ENCODE measurements at regions not wholly inside any gene's neighbourhood (a gene's known extent, or its start where the extent isn't known, plus 50 kb on each side); places are given as distances from the start of the nearest gene placed in this dataset.

DNA sequence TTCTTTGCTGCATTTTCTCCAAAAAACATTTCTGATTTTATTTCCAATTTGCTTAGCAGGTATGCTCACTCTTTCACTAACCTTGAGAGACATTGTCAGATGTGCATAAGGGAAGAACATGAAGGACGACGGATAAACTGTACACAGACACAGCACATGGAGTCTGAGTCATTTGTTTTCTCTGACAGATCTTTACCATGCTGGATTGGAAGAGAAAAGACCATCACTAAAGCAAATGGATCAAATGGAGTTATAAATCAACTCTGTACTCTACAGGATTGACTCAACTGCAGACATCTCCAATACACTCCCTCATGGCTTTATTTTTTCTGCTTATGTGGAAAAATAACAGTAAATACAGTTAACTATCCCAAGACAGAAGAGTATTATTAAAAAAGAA lies 90.2 kb upstream of the CTSC start:
- H3K9me3 ChIP-seq = no peaks in the 10 kb centered on the region
- WGBS = 87% methylated on average over 2 of the region's 2 CpGs
- H3K4me3 ChIP-seq = no peak overlapping the region
- no peak for DNase-seq (ENCODE audit: extremely low spot score)
- TF ChIP-seq POLR2AphosphoS5 (IDR thresholded peaks at IDR 0.05) = no peak
- TF ChIP-seq, protein P1, sequence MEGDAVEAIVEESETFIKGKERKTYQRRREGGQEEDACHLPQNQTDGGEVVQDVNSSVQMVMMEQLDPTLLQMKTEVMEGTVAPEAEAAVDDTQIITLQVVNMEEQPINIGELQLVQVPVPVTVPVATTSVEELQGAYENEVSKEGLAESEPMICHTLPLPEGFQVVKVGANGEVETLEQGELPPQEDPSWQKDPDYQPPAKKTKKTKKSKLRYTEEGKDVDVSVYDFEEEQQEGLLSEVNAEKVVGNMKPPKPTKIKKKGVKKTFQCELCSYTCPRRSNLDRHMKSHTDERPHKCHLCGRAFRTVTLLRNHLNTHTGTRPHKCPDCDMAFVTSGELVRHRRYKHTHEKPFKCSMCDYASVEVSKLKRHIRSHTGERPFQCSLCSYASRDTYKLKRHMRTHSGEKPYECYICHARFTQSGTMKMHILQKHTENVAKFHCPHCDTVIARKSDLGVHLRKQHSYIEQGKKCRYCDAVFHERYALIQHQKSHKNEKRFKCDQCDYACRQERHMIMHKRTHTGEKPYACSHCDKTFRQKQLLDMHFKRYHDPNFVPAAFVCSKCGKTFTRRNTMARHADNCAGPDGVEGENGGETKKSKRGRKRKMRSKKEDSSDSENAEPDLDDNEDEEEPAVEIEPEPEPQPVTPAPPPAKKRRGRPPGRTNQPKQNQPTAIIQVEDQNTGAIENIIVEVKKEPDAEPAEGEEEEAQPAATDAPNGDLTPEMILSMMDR (IDR thresholded peaks at IDR 0.05) = no peak
- no peak for TF ChIP-seq POLR2A (IDR thresholded peaks at IDR 0.05; ENCODE audit: low read depth)
- no peak for TF ChIP-seq EP300 (IDR thresholded peaks at IDR 0.05)
- no peak overlapping the region for H3K27ac ChIP-seq (replicated peaks in 1 of 4)
- no peaks in the 10 kb centered on the region for H3K27me3 ChIP-seq
- no peaks in the 10 kb centered on the region for H3K4me1 ChIP-seq
- intact Hi-C loops (cut with DNase I) = no loop called here
- H3K36me3 ChIP-seq = no peaks in the 10 kb centered on the region

DNA sequence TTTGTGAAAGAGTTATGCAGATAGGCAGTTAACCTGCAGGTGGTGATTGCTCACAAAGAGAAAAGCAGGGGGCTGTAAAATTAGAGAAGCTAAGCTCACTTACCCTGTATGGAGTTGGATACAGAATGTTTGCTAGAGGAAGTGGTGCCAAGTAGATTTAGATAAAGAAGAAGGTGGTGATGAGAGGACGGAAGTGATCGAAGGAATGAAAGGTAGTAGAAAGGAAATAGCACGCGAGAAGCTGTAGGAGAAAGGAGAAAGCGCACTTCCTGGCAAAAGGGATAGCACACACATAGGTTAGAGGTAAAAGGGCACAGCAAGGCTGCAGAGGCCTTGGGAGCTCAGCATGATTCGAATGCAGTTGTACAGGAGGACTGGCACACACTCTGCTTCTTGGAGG lies 87.3 kb upstream of the CTSC start:
- Histone ChIP-seq H3K4me1 (peaks cover 0 to 18% (median 3%) of the 10 kb centered on the region in 4 donors), H3K27me3 (no peaks in the 10 kb centered on the region), H3K27ac (replicated peaks in 1 of 4) (no peak overlapping the region), H3K36me3 (no peaks in the 10 kb centered on the region), H3K9me3 (no peaks in the 10 kb centered on the region), H3K4me3 (no peak overlapping the region)
- 81% methylated on average over 6 of the region's 6 CpGs for WGBS
- intact Hi-C loops (cut with DNase I) = no loop called here
- TF ChIP-seq POLR2A (IDR thresholded peaks at IDR 0.05; ENCODE audit: low read depth) = no peak
- DNase-seq (ENCODE audit: extremely low spot score) = no peak

DNA sequence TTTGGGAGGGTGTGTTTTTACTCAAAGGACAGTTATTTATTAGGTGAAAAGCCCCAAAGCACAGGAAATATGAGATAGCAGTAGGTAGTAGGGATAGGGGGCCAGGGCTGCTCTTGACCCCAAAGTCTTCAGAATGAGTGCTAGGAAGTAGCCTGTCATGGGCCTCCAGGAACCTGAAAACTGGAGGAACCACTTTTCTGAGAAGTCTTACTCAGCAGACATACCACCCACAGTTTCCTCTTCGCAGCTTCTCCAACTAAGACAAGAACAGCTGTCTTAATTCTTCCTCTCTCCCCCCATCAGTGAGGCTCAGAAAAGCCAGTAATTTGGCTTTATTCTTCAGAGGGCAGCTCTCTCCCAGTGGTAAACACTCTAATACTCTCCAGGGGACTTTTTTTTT lies 84.0 kb upstream of the CTSC start:
- peaks cover 0 to 18% (median 3%) of the 10 kb centered on the region in 4 donors for H3K4me1 ChIP-seq
- H3K4me3 ChIP-seq = no peak overlapping the region
- no peaks in the 10 kb centered on the region for H3K9me3 ChIP-seq
- DNase-seq (ENCODE audit: extremely low spot score) = no peak
- intact Hi-C loops (cut with DNase I) = no loop called here
- 71% methylated on average over 1 of the region's 1 CpG for WGBS
- TF ChIP-seq POLR2AphosphoS5 (IDR thresholded peaks at IDR 0.05) (no peak), EP300 (IDR thresholded peaks at IDR 0.05) (no peak), POLR2A (IDR thresholded peaks at IDR 0.05; ENCODE audit: low read depth) (no peak)
- TF ChIP-seq, protein P1 (IDR thresholded peaks at IDR 0.05) = no peak
- H3K36me3 ChIP-seq = no peaks in the 10 kb centered on the region
- H3K27ac ChIP-seq (replicated peaks in 1 of 4) = peak overlapping the region; percentile 30 to 54 (median 38)
- H3K27me3 ChIP-seq = no peaks in the 10 kb centered on the region

DNA sequence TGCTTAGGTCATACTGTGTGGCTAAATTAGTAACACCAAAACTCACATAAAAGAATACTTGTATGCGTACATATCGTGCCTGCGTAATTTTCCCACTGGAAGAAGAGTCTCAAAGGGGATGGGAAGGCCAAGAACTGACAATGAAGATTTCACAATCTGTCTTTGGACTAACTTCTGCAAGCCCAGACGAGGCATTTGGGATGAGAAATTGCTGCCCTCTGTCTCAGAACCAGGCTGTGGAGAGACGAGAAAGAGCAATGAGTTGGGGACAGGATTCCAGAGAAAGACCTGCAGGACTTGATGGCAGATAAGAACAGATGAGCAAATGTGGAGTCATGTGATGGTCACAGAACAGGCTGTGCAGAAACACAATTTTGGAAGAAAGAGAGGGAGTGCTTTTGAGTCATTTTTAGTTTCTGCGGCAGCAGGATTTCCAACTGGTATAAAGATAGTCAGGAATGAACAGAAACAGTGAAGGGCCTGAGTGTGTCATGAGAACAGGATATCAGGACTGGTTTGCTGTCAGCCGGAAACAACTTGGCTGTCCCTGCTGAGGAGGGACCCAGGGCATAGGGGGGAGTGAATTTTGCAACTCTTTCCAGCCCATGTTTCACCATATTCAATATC lies 82.7 kb upstream of the CTSC start:
- H3K4me3 ChIP-seq = no peak overlapping the region
- H3K9me3 ChIP-seq = no peaks in the 10 kb centered on the region
- peak overlapping the region; percentile 33 to 54 (median 39) for H3K27ac ChIP-seq (replicated peaks in 1 of 4)
- no peaks in the 10 kb centered on the region for H3K36me3 ChIP-seq
- TF ChIP-seq, protein P1 (IDR thresholded peaks at IDR 0.05) = no peak
- peak; percentile 4 to 12 for TF ChIP-seq POLR2AphosphoS5 (IDR thresholded peaks at IDR 0.05)
- WGBS = 71% methylated on average over 7 of the region's 7 CpGs
- peaks cover 0 to 19% (median 3%) of the 10 kb centered on the region in 4 donors for H3K4me1 ChIP-seq
- intact Hi-C loops (cut with DNase I) = no loop called here
- no peaks in the 10 kb centered on the region for H3K27me3 ChIP-seq
- no peak for DNase-seq (ENCODE audit: extremely low spot score)

DNA sequence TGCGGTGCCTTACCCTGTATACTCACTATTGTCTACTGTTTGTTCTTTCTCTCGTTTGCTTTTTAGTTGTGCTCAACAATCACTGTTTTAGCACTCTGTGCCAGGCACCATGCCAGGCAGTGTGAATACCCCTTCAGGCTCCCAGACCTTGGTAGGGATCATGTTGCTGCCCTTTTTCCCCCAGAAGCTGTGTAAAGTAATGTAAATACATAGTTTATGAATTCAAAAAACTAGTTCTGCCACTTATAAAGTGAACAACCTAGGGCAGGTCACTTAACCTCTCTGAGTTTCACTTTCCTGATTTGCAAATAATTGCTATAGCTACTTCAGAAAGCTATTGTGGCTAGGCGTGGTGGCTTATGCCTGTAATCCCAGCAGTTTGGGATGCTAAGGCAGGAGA lies 81.0 kb upstream of the CTSC start:
- Histone ChIP-seq H3K36me3 (no peaks in the 10 kb centered on the region), H3K4me3 (no peak overlapping the region), H3K27me3 (no peaks in the 10 kb centered on the region), H3K9me3 (no peaks in the 10 kb centered on the region), H3K4me1 (peaks cover 0 to 31% (median 10%) of the 10 kb centered on the region in 4 donors), H3K27ac (replicated peaks in 1 of 4) (no peak overlapping the region)
- DNase-seq (ENCODE audit: extremely low spot score) = no peak
- WGBS = 82% methylated on average over 3 of the region's 3 CpGs
- intact Hi-C loops (cut with DNase I) = no loop called here
- TF ChIP-seq, protein P1 (IDR thresholded peaks at IDR 0.05) = no peak
- no peak for TF ChIP-seq EP300 (IDR thresholded peaks at IDR 0.05)
- TF ChIP-seq POLR2A (IDR thresholded peaks at IDR 0.05; ENCODE audit: low read depth) = no peak
- TF ChIP-seq POLR2AphosphoS5 (IDR thresholded peaks at IDR 0.05) = no peak

Measured in esophagus muscularis mucosa (tissue), 4 donors.